ENCODE measurements at regions not wholly inside any gene's neighbourhood (a gene's known extent, or its start where the extent isn't known, plus 50 kb on each side); places are given as distances from the start of the nearest gene placed in this dataset.

DNA sequence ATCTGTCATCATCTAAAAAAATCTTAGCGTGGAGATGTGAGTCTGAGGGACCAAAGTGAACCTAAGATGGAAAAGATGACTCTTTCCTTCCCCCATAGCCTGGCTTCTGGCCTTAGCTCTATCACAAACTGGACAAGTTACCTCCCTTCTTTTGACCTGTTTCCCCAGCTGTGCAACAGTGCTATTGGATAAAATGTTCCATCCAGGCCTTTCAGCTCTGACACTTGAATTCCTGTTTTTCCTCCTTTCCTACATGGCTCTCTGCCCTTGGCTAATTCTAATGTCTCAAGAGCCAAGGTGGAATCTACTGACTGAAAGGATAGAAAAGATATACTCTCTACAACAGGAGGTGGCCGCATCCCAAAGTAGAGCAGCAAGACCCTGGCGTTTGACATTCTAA lies 84.5 kb upstream of the ARHGEF9 start:
- no peaks in the 10 kb centered on the region for H3K36me3 ChIP-seq (ENCODE audit: insufficient read depth, low read length)
- H2AFZ ChIP-seq (ENCODE audit: low read length), result no peak overlapping the region
- H3K4me3 ChIP-seq (ENCODE audit: insufficient read depth, low read length), result no peak overlapping the region
- no peaks in the 10 kb centered on the region for H3K9me3 ChIP-seq (ENCODE audit: low read depth, low read length)
- H3K4me2 ChIP-seq (ENCODE audit: insufficient read depth, low read length), result no peak overlapping the region
- no peaks in the 10 kb centered on the region for H4K20me1 ChIP-seq (ENCODE audit: insufficient read depth, low read length)
- H3K27me3 ChIP-seq (ENCODE audit: insufficient read depth, low read length), result no peaks in the 10 kb centered on the region
- no peak for DNase-seq (ENCODE audit: insufficient read length, low spot score, missing footprints)
- H3K27ac ChIP-seq (ENCODE audit: low read depth, low read length), result no peak overlapping the region
- H3K79me2 ChIP-seq (ENCODE audit: insufficient read depth, low read length), result no peaks in the 10 kb centered on the region
- no peak for TF ChIP-seq CTCF (IDR thresholded peaks at IDR 0.05; ENCODE audit: extremely low read depth, low read depth, low read length)
- no peaks in the 10 kb centered on the region for H3K4me1 ChIP-seq (ENCODE audit: insufficient read depth, low read length)

DNA sequence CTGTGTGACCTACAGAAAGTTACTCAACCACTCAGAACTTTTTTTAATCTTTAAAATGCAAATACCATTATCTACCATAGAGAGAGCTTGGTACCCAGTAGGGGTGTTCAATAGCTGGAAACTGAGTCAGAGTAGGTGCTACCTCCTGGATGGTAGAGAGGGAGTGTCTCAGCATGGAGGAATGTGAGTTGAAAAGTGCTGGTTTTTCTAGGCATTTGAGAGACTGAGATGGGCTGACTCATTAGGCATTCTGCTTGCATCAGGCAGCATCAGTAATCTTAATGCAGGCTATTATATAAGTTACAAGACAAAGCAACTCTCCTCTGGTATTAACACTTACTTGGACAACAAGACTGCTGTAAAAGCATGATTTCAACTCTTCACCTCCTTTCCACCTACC lies 70.9 kb upstream of the ARHGEF9 start:
- H3K4me2 ChIP-seq (ENCODE audit: insufficient read depth, low read length), result no peak overlapping the region
- no peaks in the 10 kb centered on the region for H3K4me1 ChIP-seq (ENCODE audit: insufficient read depth, low read length)
- H4K20me1 ChIP-seq (ENCODE audit: insufficient read depth, low read length), result no peaks in the 10 kb centered on the region
- H3K4me3 ChIP-seq (ENCODE audit: insufficient read depth, low read length), result no peak overlapping the region
- no peak for TF ChIP-seq CTCF (IDR thresholded peaks at IDR 0.05; ENCODE audit: extremely low read depth, low read depth, low read length)
- H2AFZ ChIP-seq (ENCODE audit: low read length), result no peak overlapping the region
- H3K27ac ChIP-seq (ENCODE audit: low read depth, low read length), result no peak overlapping the region
- no peak for DNase-seq (ENCODE audit: insufficient read length, low spot score, missing footprints)
- H3K9me3 ChIP-seq (ENCODE audit: low read depth, low read length), result no peaks in the 10 kb centered on the region
- H3K79me2 ChIP-seq (ENCODE audit: insufficient read depth, low read length), result no peaks in the 10 kb centered on the region
- H3K36me3 ChIP-seq (ENCODE audit: insufficient read depth, low read length), result no peaks in the 10 kb centered on the region
- no peaks in the 10 kb centered on the region for H3K27me3 ChIP-seq (ENCODE audit: insufficient read depth, low read length)

DNA sequence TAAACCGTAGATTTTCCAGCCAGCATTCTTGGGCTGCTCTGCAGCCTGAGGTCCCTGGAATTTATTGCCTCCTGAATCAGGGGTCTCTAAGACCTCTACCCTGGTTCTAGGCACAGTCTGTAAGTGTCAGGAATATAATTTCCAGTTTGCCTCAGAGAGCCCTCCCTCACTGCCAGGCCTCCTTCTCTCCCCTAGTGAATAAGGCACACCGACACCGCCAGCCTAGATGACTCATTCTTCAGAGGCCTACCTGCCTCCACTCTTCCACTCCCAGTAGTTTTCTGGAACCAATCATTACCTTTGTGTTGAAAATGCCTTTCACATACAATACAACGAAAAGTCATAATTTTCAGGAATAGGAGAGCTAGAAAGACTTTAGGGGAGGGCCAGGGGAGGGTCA lies 50.3 kb upstream of the ARHGEF9 start:
- Histone ChIP-seq H3K27me3 (ENCODE audit: insufficient read depth, low read length) (no peaks in the 10 kb centered on the region), H2AFZ (ENCODE audit: low read length) (no peak overlapping the region)
- no peak for TF ChIP-seq CTCF (IDR thresholded peaks at IDR 0.05; ENCODE audit: extremely low read depth, low read depth, low read length)

More for the DNA sequence above, 50.3 kb upstream of the ARHGEF9 start:
- Histone ChIP-seq H4K20me1 (ENCODE audit: insufficient read depth, low read length) (no peaks in the 10 kb centered on the region), H3K79me2 (ENCODE audit: insufficient read depth, low read length) (no peaks in the 10 kb centered on the region), H3K4me3 (ENCODE audit: insufficient read depth, low read length) (no peak overlapping the region), H3K27ac (ENCODE audit: low read depth, low read length) (no peak overlapping the region), H3K4me2 (ENCODE audit: insufficient read depth, low read length) (no peak overlapping the region), H3K4me1 (ENCODE audit: insufficient read depth, low read length) (no peaks in the 10 kb centered on the region), H3K9me3 (ENCODE audit: low read depth, low read length) (no peaks in the 10 kb centered on the region), H3K36me3 (ENCODE audit: insufficient read depth, low read length) (no peaks in the 10 kb centered on the region)
- DNase-seq (ENCODE audit: insufficient read length, low spot score, missing footprints), result no peak

Data from osteoblast (primary cell).